Skin epidermis (tissue), 12 donors: ENCODE measurements at regions not wholly inside any gene's neighbourhood (a gene's known extent, or its start where the extent isn't known, plus 50 kb on each side); places are given as distances from the start of the nearest gene placed in this dataset.
"Not testable (repeated sequence)": the region's sequence is repeated elsewhere in the genome, so short reads cannot be mapped to it uniquely, and the experiment has no call there.

Experiments
- H3K27ac ChIP-seq, 21 experiments: fragments of 200-600 bp; sonication (generic) in 11 of 21; one replicate each; pipeline ENCODE4 v1.5.0; 2020; ENCODE audit warnings: mild to moderate bottlenecking in 3 of 21, inconsistent platforms in 2 of 21, moderate library complexity in 2 of 21
- H3K4me3 ChIP-seq, 7 experiments: fragments of 200-600 bp; sonication (generic) in 2 of 7; one replicate each; pipeline ENCODE4 v1.5.0; 2020; ENCODE audit warnings: inconsistent platforms in 2 of 7, mild to moderate bottlenecking in 2 of 7, moderate library complexity in 1 of 7

DNA sequence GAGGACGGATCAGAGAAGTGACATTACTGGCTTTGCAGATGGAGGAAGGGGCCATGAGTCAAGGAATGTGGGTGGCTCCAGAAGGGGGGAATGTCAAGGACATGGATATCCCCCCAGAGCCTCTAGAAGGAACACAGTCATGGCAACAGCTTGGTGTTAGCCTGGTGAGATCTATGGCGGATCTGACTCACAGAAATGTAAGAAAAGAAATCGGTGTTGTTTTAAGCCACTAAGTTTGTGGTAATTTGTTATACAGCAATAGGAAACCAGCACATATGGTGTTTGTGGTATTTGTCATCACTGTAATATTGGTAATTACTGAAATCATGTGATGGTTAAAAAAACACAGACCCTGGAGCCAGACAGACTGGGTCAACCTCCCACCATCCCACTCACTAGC is 236.2 kb downstream of the SETD4 start:
- Histone ChIP-seq H3K4me3 (no peak overlapping the region), H3K27ac (no peak overlapping the region)

DNA sequence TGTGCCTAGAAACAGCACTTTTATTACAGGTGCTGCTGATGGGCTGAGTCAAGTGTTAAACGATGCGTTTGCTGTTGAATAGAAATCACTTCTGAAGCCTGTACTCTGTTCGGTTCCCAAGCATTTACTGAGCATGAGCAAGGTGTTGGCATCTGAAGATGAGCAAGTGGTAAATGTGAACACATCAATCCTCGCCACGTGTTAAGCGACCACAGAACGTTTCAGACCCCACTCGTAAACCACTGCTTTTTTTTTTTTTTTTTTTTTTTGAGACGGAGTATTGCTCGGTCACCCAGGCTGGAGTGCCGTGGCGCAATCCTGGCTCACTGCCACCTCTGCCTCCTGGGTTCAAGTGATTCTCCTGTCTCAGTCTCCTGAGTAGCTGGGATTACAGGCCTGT is 241.2 kb downstream of the SETD4 start:
- H3K27ac ChIP-seq = no peak overlapping the region
- H3K4me3 ChIP-seq = no peak overlapping the region

DNA sequence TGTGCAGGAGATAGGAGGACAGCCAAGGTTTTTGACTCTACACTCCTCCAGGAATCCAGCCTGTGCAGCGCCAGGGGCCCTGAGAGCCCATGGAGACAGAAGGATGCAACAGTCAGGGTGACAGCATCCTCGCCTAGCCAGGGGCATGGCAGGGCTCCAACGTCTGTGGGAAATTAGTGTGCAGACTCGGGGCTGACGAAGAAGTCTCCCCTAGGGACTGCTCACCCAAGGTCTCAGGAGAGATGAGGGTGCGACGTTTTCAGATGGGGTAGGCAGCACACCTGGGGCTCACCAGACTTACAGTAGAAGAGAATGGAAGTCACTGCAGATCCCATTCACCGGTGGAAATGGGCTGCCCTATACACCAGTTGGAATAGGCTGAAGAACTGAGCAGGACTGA is 241.7 kb downstream of the SETD4 start:
- Histone ChIP-seq H3K4me3 (no peak overlapping the region), H3K27ac (no peak overlapping the region)

DNA sequence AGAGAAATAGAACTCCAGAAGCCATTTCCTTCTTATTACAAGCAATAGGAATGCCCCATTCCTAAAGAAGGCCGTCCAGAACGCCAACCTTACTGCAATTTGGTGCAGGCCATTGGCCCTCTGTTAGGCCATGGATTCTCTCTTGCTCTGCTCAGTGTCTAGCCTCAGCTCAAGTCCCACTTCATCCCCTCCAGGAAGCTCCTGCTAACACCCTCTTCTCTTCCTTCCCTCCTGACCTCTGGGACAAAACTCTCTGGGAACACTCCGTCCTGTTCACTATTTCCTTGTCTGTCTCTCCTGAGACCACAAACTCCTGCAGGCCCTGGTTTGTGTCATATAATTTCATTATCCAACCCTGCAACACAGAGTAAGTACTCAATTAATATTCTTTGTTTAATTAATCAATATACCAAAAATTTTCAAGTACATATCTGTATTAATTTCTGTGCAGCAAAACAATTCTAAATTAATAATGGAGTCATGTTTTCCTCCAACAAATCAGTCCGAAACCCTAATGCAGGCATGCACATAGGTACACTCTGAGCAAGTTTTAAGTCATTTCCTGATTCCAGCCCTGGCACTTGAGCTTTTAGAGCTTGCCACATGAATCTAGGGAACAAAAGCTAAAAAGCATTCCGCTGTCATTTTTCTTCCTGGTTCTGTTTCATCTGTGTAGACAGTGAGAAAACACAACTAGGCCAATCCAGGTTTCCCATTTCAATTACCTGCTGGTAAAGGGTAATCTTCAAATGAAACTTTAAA is 245.3 kb downstream of the SETD4 start:
- Histone ChIP-seq H3K4me3 (no peak overlapping the region), H3K27ac (no peak overlapping the region)

DNA sequence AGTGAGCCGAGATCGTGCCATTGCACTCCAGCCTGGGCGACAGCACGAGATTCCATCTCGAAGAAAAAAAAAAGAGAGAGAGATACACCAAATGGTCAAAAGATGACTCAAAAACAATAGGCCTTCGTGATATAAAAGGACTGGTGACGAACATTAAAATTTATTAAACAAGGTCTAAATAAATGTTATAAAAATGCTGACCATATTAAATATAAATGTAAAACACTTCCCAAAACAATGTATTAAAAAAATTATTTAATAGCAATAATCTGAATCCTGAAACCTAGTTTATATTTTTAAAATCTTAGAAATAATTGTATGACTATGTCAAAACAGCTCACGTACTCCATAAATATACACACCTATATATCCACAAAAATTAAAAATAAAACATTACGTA is 247.6 kb downstream of the SETD4 start:
- H3K27ac ChIP-seq = no peak overlapping the region
- no peak overlapping the region for H3K4me3 ChIP-seq

DNA sequence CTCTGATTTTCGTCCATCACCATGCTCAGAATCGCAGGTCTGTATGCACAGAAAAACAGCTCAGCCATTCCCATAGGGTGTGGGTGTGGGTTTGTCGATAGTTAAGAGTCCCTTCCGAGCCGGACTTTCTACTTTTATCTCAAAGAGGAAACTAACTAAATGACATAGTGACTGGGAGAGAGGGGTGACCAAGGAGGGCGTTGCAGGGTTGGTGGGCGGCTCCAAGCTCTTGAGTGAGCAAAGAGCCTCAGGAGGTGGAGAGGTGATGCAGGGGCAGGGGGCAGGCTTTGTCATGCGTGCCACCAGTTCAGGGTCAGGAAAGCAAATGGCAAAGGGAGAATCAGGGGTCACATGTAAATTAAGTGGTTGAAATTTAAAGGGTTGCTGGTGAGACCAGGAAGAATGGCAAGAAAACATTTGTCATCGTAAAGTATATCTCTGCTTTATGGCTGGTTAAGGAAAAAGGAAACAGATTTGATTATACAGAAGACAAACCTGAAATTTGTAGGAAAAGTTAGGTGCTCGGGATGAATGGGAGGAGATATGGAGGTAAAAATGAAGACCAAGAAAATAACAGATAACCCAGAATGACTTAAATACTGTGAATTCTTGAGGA is 249.0 kb downstream of the SETD4 start:
- no peak overlapping the region for H3K4me3 ChIP-seq
- no peak overlapping the region for H3K27ac ChIP-seq

DNA sequence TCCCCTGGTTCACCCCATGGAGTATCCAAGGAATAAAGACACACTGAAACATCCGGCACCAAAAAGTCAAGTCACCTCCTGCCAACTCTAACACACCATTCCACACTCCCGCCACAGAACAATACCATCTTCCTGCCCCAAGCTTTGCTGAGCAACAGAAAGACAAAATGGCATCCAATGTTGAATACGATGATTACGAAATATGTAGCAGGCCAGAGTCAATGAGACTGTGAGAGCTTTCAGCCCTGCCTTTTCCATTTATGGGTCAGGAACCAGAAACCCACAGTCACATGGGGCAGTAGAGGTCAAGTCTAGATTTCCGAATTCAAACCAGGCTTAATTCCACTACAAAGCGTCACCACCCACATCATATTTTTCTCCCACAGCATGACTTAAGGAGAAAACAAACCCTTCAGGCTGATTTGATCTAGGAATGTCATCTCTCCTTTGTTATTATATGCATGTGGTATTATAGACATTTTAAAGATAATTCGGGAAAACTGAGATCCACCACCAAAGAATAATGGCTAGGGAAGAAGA is 249.8 kb downstream of the SETD4 start:
- Histone ChIP-seq H3K27ac (no peak overlapping the region), H3K4me3 (no peak overlapping the region)

DNA sequence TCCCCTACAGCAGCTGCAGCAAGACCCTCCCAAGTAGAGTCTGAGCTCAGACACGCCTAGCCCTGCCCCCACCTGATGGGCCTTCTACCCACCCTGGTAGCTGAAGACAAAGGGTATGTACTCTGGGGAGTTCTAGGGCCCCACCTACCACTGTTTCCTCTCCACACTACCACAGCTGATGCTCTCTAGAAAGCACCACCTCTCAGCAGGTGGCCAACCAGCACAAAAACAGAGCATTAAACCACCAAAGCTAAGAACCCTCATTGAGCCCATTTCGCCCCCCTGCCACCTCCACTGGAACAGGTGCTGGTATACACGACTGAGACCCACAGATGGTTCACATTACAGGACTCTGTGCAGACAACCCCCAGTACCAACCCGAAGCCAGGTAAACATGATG is 258.9 kb downstream of the SETD4 start:
- no peak overlapping the region for H3K4me3 ChIP-seq
- H3K27ac ChIP-seq = peak overlapping the region in 15 of 21 experiments; percentile 11 to 66 (median 39)

DNA sequence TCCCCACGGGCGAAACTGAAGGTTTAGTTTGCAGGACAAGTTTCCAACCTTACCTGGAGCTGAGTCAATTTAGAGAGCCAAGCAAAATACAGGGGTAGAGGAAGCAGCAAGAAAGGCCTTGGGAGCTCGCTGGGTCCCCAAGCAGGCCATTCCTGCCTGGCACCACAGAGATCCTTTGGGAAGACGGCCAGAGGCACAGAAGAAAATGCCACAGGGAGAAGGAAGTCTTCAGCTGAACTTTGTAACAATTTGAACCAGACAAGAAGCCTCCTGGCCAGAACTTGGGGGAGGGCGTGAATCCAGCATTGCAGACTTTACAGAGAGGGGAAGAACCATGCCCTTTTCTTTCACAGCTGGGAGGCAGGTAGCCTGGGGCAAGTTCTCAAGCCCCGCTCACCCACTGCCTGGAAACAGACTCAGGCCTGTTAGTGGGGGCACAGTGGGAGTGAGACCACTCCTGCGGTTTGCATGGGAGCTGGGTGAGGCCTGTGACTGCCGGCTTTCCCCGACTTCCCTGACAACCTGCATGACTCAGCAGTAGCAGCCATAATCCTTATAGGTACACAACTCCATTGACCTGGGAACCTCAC is 259.4 kb downstream of the SETD4 start:
- not testable (repeated sequence) for H3K4me3 ChIP-seq
- peak overlapping the region in 14 of 21 experiments; percentile 11 to 66 (median 40) for H3K27ac ChIP-seq

DNA sequence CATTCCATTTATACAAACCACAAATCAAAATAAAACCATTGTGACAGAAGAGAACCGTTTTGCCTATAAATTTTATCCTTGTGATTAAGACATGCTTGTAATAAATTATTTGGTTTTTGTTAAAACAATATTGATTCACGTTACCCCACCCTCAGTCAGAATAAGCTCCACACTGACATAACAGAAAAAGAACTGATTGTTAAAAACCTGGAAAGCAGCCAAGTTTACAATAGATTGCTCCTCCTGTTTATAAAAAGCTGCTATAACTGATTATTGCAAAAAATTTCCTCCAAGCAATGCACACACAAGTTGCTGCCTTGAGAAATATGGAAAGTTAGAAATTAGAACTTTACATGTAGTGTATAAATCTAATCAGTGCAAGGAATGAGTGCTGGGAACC is 263.5 kb downstream of the SETD4 start:
- Histone ChIP-seq H3K27ac (no peak overlapping the region), H3K4me3 (no peak overlapping the region)

DNA sequence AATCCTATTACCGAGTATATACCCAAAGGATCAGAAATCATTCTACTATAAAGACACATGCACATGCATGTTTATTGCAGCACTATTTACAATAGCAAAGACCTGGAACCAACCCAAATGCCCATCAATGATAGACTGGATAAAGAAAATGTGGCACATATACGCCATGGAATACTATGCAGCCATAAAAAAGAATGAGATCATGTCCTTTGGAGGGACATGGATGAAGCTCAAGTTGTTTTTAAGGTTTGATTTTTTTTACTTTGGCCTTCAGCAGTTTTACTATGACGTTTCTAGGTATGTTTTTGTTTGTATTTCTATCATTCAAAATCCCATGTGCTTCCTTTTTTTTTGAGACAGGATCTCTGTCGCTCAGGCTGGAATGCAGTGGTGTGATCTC is 265.8 kb downstream of the SETD4 start:
- H3K27ac ChIP-seq, H3K4me3 ChIP-seq: not testable (repeated sequence)

DNA sequence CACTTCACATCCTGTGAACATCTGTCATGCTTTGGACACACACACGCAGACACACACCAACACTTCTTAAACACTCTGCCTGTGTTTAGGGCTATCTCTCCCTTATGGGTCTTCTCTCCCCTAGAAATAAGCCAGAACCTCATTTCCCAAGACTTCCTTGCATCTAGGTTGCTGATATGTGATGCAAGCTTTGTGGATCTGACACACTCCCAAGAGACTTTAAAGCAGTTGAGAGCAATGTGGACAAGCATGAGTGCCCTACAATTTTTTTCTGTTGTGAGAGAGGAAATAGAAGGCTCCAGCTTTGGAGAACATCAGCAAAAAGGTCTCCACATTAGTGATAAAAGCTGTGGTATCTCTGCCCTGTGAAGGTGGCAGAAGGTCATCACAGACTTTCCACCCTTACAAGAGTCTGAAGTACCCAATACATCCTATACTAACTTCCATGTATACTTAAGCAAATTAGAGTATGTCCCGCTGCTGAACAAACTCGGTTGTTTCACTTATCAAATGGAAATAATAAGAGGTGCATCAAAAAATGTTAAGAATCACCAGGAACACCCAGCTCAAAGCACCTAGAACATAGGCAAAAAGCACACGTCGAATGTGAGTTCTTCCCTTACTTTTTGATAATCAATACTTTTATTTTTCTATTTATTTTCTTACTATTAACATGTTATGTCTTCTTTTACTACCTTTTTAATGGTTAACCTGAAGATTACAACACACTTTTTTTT is 267.6 kb downstream of the SETD4 start:
- H3K27ac ChIP-seq = no peak overlapping the region
- no peak overlapping the region for H3K4me3 ChIP-seq

DNA sequence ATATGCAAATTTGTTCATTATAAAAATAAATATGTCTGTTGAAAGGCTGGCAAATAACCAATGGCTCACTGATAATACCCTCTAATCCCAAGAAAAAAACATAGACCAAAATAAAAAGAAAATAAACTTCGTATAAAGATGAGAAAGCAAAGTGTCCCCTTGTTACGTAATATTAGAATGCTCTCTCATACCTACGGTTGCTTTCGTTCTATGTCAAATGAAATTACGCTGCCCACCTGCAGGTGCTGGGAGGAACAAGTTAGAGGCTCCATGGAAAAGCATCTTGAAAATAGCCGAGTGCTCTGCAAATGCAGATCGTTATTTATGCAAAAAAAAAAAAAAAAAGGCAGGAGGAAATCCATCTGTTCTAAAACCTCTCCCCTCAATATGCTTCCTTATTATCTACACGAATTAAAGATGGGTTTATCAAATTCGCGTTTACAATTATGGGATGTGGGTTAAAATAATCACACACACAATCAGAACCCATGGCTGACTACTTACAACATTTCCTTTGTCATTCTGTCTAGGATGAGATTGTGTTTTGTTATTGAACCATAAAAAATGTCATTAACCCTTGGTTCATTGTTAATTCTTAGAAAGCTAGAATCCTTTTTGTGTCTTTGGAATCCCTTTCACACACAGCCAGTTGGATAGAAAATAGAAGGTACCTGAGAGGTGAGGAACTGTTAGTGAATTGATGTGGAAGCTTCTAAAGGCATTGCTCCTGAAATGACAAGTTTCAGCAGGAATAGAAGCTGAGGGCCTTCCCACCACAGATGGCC is 268.6 kb downstream of the SETD4 start:
- H3K4me3 ChIP-seq = no peak overlapping the region
- H3K27ac ChIP-seq = no peak overlapping the region

DNA sequence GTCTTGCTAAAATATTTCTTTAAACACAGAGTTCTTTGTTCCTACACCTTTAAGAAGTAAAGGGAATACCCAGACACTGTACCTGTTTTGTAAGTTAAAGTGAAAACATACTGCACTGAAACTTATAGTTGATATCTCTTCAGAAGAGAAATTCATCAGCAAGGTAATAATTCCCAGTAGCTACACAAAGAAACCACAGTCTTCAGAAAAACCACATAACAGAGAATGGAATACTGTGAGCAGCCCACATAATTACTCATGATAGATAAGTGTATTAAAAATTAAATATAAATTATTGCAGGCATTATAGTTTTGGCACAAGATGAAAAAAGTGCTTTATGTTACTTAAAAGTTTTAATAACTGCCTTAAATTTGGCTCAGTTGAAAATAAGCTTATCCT is 276.6 kb downstream of the SETD4 start:
- Histone ChIP-seq H3K27ac (no peak overlapping the region), H3K4me3 (no peak overlapping the region)

DNA sequence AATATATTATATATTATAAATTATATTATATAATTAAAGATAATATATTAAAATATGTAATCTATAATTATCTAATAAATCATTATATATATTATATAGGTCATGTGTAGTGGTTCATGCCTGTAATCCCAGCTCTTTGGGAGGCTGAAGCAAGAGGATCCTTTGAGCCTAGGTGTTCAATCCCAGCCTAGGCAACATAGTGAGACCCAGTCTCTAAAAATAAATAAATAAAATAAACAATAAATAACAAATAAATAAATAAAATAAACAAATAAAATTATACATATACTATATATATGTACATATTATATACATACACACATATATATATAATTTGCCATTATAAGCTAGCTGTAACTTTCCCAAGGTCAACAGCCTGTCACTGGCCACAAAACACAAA is 277.7 kb downstream of the SETD4 start:
- H3K27ac ChIP-seq = no peak overlapping the region
- H3K4me3 ChIP-seq = no peak overlapping the region

DNA sequence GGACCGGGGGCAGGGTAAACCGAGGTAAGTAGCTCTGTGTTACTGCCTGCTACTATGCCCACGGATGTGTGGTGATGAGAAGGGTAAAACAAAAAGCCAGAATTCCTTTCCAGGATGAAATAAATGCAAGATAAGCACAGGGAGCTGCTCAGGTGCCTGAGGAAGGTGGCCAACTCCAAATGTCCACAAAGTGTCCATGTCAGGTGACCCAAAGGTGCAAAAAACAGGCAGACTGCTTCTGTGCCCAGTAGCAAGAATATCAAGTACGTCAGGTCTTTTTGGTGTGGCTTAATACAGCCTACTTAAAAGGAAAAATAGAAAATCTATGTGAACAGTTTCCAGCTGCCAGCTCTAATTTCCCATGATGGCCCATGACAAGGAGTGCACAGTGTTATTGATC is 279.3 kb downstream of the SETD4 start:
- no peak overlapping the region for H3K4me3 ChIP-seq
- peak overlapping the region in 2 of 21 experiments; percentile 10 to 12 for H3K27ac ChIP-seq

DNA sequence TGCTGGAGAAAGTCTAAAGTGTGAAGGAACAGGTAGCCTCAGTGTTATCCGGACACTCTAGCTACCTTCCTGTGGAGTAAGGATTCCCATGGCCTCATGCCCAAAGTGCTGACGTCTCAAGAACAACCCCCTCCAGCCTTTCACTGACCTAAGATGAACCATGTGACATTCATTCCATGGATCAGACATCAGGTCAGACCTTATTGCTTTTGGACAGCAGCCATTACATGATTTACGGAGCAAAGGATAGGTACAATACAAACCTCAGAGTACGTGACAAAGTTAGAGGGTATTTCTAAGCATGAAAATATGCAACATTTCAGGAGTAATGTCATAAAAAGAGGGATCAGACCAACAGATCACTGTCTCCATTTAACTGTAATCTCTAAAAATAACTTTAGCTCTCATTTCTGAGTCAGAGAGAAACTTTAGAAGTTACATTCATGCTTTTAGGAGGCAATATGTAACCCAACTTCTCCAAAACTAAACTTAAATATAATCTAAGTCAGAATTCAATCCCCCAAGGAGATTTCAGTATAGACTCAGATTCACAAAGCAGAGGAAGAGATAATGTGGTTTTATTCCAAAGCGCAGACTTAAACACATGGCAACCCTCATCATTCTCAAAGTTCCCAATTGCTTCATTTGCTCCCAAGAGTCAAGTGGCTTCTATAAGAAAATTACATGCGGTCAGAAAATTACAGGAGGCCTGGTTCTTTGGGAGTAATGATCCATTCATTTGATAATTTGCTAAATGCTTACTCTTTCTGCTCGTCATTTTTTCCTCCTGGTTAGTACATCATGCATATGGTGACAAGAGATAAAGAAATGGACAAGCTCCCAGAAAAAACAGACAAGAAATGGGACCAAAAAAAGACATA is 280.4 kb downstream of the SETD4 start:
- peak overlapping the region in 1 of 21 experiments; percentile 17 for H3K27ac ChIP-seq
- H3K4me3 ChIP-seq = no peak overlapping the region

DNA sequence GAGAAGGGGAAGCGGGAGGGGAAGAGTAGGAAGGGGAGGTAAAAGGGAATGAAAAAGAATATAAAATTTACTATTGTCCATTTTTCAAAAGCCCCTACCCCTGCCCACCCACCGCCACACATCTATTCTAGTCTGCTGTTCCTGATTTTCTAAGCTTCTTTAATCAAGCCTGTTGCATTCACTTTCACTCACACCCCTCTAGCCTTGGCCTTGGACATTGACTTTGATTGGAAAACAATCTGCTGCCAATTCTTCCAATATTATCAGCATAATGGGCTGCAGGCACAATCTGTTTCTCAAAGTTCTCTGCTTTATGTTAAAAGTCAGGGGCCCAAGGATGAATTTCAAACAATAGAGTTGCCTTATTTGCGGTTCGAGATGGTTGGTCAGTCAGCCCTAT is 281.2 kb downstream of the SETD4 start:
- Histone ChIP-seq H3K4me3 (no peak overlapping the region), H3K27ac (no peak overlapping the region)

DNA sequence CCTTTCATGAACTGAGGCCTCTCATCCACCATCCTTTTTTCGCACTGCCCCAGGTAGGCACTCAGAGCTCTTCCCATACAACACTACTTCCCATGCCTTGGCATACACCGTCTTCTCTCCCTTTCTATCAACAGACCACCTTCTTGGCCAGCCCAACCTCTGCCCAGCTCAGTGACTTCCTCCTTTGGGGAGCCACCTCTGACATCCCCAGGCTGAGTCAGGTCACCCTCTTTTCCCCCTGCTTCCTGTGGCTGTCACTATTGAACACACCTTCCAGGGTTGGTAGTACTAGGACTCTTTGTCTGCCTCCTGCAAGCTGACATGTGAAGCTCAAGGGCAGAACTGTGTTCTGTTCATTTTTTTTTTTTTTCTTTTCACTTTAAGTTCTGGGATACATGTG is 283.2 kb downstream of the SETD4 start:
- no peak overlapping the region for H3K4me3 ChIP-seq
- peak overlapping the region in 1 of 21 experiments; percentile 17 for H3K27ac ChIP-seq
